ENCODE measurements at regions not wholly inside any gene's neighbourhood (a gene's known extent, or its start where the extent isn't known, plus 50 kb on each side); places are given as distances from the start of the nearest gene placed in this dataset.
"Not testable (repeated sequence)": the region's sequence is repeated elsewhere in the genome, so short reads cannot be mapped to it uniquely, and the experiment has no call there.

- Mint-ChIP-seq H3K9me3 (peaks cover 18% of the 10 kb centered on the region), H3K36me3 (no peaks in the 10 kb centered on the region), H3K4me1 (ENCODE audit: low read depth in 2 of 2) (no peaks in the 10 kb centered on the region), H3K27ac (no peak overlapping the region), H3K4me3 (no peak overlapping the region), H3K27me3 (no peaks in the 10 kb centered on the region)
- DNase-seq (ENCODE audit: low spot score) (no peak), ATAC-seq (no peak)
Observed at GRCh38 chr2:123448801-123449200, 576.3 kb upstream of the CNTNAP5 start.

GRCh38 chr2:123451542-123451941 is 573.5 kb upstream of the CNTNAP5 start:
- peaks cover 26% of the 10 kb centered on the region for H3K9me3 Mint-ChIP-seq
- H3K36me3 Mint-ChIP-seq: no peaks in the 10 kb centered on the region
- no peak overlapping the region for H3K4me3 Mint-ChIP-seq
- no peak for DNase-seq (ENCODE audit: low spot score)
- H3K4me1 Mint-ChIP-seq (ENCODE audit: low read depth in 2 of 2): no peaks in the 10 kb centered on the region
- H3K27me3 Mint-ChIP-seq: no peaks in the 10 kb centered on the region
- no peak for ATAC-seq
- no peak overlapping the region for H3K27ac Mint-ChIP-seq

DNA sequence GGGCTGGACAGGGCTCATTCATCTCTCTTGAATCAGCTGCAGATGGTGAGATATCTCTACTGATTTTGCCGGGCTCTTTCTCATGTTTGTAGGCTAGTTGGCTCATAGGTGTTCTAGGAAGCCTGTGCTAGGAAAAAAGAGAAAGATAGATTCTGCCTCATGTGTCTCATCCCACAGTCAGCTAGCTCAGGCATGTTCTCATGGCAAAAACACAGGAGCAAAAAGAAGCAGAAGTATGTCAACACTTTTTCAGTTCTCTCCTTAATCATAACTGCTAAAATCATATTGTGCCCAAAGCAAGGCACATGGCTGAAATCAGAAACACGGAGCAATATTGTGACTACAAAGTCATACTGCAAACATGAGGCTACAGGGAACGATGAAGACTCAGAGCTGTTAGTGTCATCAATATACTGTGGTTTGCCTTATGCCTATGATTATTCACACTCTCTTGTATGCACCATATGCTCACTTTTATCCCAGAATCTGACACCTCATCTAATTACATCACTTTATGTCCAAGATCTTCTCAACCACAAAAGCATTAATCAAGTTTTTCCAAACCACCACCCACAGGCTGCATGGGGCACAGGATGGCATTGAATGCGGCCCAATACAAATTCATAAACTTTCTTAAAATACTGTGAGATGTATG is 571.9 kb upstream of the CNTNAP5 start:
- Mint-ChIP-seq H3K9me3 (peaks cover 22% of the 10 kb centered on the region), H3K27me3 (no peaks in the 10 kb centered on the region), H3K4me3 (no peak overlapping the region), H3K36me3 (no peaks in the 10 kb centered on the region), H3K4me1 (ENCODE audit: low read depth in 2 of 2) (no peaks in the 10 kb centered on the region), H3K27ac (no peak overlapping the region)
- DNase-seq (ENCODE audit: low spot score): no peak
- ATAC-seq: no peak

DNA sequence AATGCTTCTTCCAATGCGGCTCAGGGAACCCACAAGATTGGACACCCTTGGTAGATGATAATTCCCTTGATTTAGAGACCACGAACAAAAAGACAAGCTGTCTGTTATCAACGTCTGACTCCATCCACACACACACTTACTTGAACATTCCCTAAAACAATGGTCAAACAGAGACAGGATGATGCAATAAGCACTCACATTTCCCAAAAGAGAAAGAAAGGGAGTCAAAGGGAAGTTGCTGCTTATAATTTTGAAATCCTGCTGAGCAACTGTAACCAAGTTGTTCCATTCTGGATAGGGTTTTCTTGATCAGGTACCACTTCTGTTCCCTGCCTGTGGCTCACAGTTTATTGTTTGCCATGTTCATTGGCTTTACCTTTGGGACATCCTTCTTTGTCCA is 571.3 kb upstream of the CNTNAP5 start:
- no peaks in the 10 kb centered on the region for H3K36me3 Mint-ChIP-seq
- DNase-seq (ENCODE audit: low spot score) (no peak), ATAC-seq (no peak)
- no peaks in the 10 kb centered on the region for H3K4me1 Mint-ChIP-seq (ENCODE audit: low read depth in 2 of 2)
- no peak overlapping the region for H3K27ac Mint-ChIP-seq
- H3K4me3 Mint-ChIP-seq: no peak overlapping the region
- H3K27me3 Mint-ChIP-seq: no peaks in the 10 kb centered on the region
- H3K9me3 Mint-ChIP-seq: peaks cover 22% of the 10 kb centered on the region

DNA sequence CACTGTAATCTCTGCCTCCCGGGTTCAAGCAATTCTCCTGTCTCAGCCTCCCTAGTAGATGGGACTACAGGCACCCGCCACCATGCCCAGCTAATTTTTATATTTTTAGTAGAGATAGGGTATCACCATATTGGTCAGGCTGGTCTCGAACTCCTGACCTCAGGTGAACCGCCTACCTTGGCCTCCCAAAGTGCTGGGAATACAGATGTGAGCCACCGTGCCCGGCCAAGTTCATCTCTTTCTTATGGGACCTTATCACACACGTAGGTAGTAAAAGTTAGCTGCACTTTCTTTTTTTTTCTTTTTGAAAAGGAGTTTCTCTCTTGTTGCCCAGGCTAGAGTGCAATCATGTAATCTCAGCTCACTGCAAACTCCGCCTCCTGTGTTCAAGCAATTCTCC is 569.9 kb upstream of the CNTNAP5 start:
- not testable (repeated sequence) for H3K4me3 Mint-ChIP-seq; H3K27ac Mint-ChIP-seq; DNase-seq (ENCODE audit: low spot score); H3K4me1 Mint-ChIP-seq (ENCODE audit: low read depth in 2 of 2); ATAC-seq; H3K36me3 Mint-ChIP-seq; H3K27me3 Mint-ChIP-seq
- peaks cover 22% of the 10 kb centered on the region for H3K9me3 Mint-ChIP-seq

GRCh38 chr2:123456416-123456815 is 568.7 kb upstream of the CNTNAP5 start:
- DNase-seq (ENCODE audit: low spot score): no peak
- H3K4me1 Mint-ChIP-seq (ENCODE audit: low read depth in 2 of 2): no peaks in the 10 kb centered on the region
- peaks cover 22% of the 10 kb centered on the region for H3K9me3 Mint-ChIP-seq
- H3K27ac Mint-ChIP-seq: no peak overlapping the region
- ATAC-seq: no peak
- H3K36me3 Mint-ChIP-seq: no peaks in the 10 kb centered on the region
- H3K4me3 Mint-ChIP-seq: no peak overlapping the region
- H3K27me3 Mint-ChIP-seq: no peaks in the 10 kb centered on the region

GRCh38 chr2:123463886-123464285 is 561.2 kb upstream of the CNTNAP5 start:
- Mint-ChIP-seq H3K9me3 (peaks cover 3% of the 10 kb centered on the region), H3K36me3 (no peaks in the 10 kb centered on the region), H3K27ac (no peak overlapping the region), H3K4me3 (no peak overlapping the region), H3K4me1 (ENCODE audit: low read depth in 2 of 2) (no peaks in the 10 kb centered on the region), H3K27me3 (no peaks in the 10 kb centered on the region)
- ATAC-seq (no peak), DNase-seq (ENCODE audit: low spot score) (no peak)

DNA sequence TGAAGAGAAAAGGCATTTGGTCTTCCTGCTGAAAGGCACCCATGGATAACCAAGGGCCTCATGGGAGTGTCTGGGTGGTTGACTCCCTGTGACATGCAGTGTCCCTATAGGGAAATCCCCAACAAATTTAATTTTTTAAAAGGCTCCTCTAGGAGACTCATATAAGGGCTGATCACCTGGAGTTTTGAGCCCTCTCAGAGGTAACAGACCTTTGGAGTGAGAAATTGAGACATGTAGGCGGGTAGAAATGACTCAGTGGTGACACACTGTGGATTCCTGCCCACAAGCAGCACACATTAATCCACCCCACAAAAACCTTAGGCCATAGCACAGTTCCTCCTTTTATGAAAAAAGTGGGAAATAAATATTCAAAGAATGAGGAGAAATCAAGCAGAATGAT is 557.0 kb upstream of the CNTNAP5 start:
- DNase-seq (ENCODE audit: low spot score) (no peak), ATAC-seq (no peak)
- Mint-ChIP-seq H3K9me3 (peaks cover 4% of the 10 kb centered on the region), H3K4me3 (no peak overlapping the region), H3K27ac (no peak overlapping the region), H3K4me1 (ENCODE audit: low read depth in 2 of 2) (no peaks in the 10 kb centered on the region), H3K27me3 (no peaks in the 10 kb centered on the region), H3K36me3 (no peaks in the 10 kb centered on the region)

- H3K4me1 Mint-ChIP-seq (ENCODE audit: low read depth in 2 of 2): no peaks in the 10 kb centered on the region
- H3K4me3 Mint-ChIP-seq: no peak overlapping the region
Observed at GRCh38 chr2:123481406-123481805, 543.7 kb upstream of the CNTNAP5 start.

DNA sequence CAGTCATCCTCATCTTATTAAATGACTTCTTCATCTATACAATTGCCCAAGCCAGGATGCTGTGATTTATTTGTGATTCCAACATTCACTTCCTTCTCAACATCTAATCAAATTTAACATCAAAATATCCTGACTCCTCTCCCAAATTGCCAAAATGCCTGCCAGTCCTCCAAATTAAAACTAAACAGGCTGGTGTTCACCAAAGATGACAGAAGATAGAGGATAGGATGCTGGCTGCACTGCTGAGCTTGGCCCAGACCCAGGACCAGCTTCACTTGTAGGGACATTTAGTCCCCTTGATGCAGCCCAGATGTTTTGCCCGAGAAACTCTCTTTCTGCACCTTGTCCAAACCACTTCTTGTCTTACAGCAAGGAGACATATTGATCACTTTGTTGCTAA is 540.0 kb upstream of the CNTNAP5 start:
- no peaks in the 10 kb centered on the region for H3K36me3 Mint-ChIP-seq
- no peak overlapping the region for H3K27ac Mint-ChIP-seq
- DNase-seq (ENCODE audit: low spot score): no peak
- ATAC-seq: no peak
- no peaks in the 10 kb centered on the region for H3K27me3 Mint-ChIP-seq
- H3K4me1 Mint-ChIP-seq (ENCODE audit: low read depth in 2 of 2): no peaks in the 10 kb centered on the region
- H3K4me3 Mint-ChIP-seq: no peak overlapping the region
- H3K9me3 Mint-ChIP-seq: peaks cover 14% of the 10 kb centered on the region

More at GRCh38 chr2:123481406-123481805, 543.7 kb upstream of the CNTNAP5 start:
- Mint-ChIP-seq H3K36me3 (no peaks in the 10 kb centered on the region), H3K9me3 (peaks cover 24% of the 10 kb centered on the region), H3K27me3 (no peaks in the 10 kb centered on the region), H3K27ac (no peak overlapping the region)
- DNase-seq (ENCODE audit: low spot score): no peak
- no peak for ATAC-seq

DNA sequence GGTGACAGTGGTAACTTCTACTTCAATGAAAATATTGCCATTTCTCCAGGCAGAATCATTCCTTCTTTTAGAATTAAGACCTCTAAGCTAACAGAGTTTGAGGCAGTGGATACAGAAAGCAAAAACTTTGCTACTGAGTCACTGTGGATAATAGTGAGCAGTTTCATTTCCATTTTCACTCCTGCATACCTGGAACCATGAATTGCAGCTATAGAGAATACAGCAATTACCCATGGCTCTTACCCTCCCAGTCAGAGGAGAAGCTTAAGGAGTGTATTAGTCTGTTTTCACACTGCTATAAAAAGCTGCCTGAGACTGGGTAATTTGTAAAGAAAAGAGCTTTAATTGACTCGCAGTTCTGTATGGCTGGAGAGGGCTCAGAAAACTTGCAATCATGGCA is 531.4 kb upstream of the CNTNAP5 start:
- DNase-seq (ENCODE audit: low spot score) (no peak), ATAC-seq (no peak)
- H3K27ac Mint-ChIP-seq: no peak overlapping the region
- H3K36me3 Mint-ChIP-seq: no peaks in the 10 kb centered on the region
- H3K4me3 Mint-ChIP-seq: no peak overlapping the region
- H3K9me3 Mint-ChIP-seq: peaks cover 17% of the 10 kb centered on the region
- no peaks in the 10 kb centered on the region for H3K4me1 Mint-ChIP-seq (ENCODE audit: low read depth in 2 of 2)
- no peaks in the 10 kb centered on the region for H3K27me3 Mint-ChIP-seq

DNA sequence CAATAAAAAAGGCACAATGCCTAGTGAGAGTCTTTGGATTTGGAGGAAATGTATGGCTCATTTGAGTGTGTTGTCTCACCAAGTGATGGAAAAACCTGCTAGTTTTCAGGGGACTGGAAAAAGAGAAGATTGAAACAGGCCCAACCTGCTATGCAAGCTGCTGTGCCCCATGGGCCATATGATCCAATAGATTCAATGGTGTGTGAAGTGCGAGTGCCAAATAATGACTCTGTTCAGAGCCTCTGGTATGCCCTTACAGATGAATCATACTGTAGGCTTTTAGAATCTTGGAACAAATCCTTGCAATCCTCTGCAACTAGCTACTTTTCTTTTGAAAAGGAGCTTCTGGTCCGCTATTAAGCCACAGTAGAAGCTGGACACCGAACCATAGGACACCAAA is 529.8 kb upstream of the CNTNAP5 start:
- no peak for DNase-seq (ENCODE audit: low spot score)
- Mint-ChIP-seq H3K4me3 (no peak overlapping the region), H3K4me1 (ENCODE audit: low read depth in 2 of 2) (no peaks in the 10 kb centered on the region), H3K36me3 (no peaks in the 10 kb centered on the region), H3K27ac (no peak overlapping the region), H3K9me3 (peaks cover 17% of the 10 kb centered on the region), H3K27me3 (no peaks in the 10 kb centered on the region)
- no peak for ATAC-seq

- H3K4me1 Mint-ChIP-seq (ENCODE audit: low read depth in 2 of 2): no peaks in the 10 kb centered on the region
- no peaks in the 10 kb centered on the region for H3K36me3 Mint-ChIP-seq
Observed at GRCh38 chr2:123500346-123500745, 524.7 kb upstream of the CNTNAP5 start.

DNA sequence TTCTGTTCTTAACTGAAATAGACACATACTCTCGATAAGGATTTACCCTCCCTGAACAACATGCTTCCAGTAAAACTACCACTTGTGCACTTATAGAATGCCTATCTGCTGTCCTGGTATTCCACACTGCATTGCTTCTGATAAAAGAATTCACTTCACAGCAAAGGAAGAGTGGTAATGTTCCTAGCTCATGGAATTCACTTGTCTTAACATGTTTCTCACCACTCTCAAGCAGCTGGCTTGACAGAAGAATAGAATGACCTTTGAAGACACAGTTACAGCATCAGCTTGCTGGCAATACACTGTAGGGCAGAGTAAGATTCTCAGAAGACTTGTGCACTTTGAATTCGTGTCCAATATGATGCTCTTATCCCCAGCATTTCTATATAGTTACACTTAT is 524.1 kb upstream of the CNTNAP5 start:
- Mint-ChIP-seq H3K4me3 (no peak overlapping the region), H3K9me3 (peaks cover 9% of the 10 kb centered on the region)

More at GRCh38 chr2:123500346-123500745, 524.7 kb upstream of the CNTNAP5 start:
- H3K4me3 Mint-ChIP-seq: no peak overlapping the region
- no peak for DNase-seq (ENCODE audit: low spot score)
- H3K27ac Mint-ChIP-seq: no peak overlapping the region
- H3K27me3 Mint-ChIP-seq: no peaks in the 10 kb centered on the region
- H3K9me3 Mint-ChIP-seq: peaks cover 9% of the 10 kb centered on the region
- no peak for ATAC-seq

GRCh38 chr2:123502931-123503330 is 522.2 kb upstream of the CNTNAP5 start:
- DNase-seq (ENCODE audit: low spot score) (no peak), ATAC-seq (no peak)
- Mint-ChIP-seq H3K4me3 (no peak overlapping the region), H3K4me1 (ENCODE audit: low read depth in 2 of 2) (no peaks in the 10 kb centered on the region), H3K27ac (no peak overlapping the region), H3K36me3 (no peaks in the 10 kb centered on the region), H3K27me3 (no peaks in the 10 kb centered on the region), H3K9me3 (peaks cover 6% of the 10 kb centered on the region)

More for the DNA sequence above, 524.1 kb upstream of the CNTNAP5 start:
- Mint-ChIP-seq H3K36me3 (no peaks in the 10 kb centered on the region), H3K4me1 (ENCODE audit: low read depth in 2 of 2) (no peaks in the 10 kb centered on the region), H3K27ac (no peak overlapping the region), H3K27me3 (no peaks in the 10 kb centered on the region)
- DNase-seq (ENCODE audit: low spot score) (no peak), ATAC-seq (no peak)

Measured in natural killer cell treated with Interleukin-12 subunit alpha and Interleukin-12 subunit beta and Interleukin-15 and Interleukin-18, amount 100 ng/mL, for 72 hours (primary cell).